Activated CD4-positive, alpha-beta T cell treated with anti-CD3 and anti-CD28 coated beads, Interleukin-2, amount 50 U/mL, for 48 hours (primary cell): ENCODE measurements at regions not wholly inside any gene's neighbourhood (a gene's known extent, or its start where the extent isn't known, plus 50 kb on each side); places are given as distances from the start of the nearest gene placed in this dataset.

Experiments
- DNase-seq, 2 experiments: peaks; one replicate each; pipeline ENCODE4 v3.0.0-alpha.2; 2020

DNA sequence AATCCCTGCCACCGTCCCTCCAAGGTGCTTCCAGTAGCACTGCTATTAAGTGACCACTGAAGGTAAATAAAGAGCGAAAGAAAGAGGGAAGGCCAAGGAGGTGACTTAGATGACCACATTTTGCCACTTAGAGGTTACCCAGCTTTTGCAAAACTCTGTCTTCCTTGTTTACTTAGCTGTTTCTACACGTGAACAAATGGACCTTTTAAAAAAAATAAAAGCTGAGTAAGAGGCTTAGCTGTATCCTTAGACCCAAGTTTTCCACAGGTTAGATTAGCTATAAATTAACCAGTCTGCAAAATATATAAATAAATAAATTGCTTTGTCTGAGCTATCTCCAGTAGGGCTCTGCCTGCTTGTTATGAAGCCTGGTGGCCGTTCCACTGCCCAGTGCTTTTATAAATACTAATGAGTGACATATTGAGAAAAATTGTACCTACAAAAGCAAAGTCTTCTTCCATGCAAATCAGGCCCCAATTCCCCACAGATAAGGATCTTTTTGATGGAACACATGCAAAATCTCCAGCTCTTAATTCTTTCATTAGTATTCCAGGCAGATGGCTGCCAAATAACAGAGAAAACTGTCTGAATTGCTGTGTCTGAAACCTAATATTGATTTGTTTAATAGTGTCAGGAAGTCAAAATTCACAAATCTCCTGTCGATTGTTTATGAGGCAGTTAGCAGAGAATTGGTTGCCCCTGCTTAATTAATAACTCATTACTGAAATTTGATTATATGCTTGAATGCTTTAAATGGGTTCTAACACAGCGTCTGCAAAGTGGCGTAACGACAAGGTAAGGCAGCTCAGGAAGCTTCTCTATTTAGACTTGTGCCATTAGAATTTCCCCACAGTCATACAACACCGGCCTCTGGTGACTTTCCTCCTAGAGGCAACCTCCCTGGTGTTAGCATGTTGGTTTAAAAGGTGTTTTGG, 176.7 kb downstream of the EMX2 start:
- DNase-seq = no peak

DNA sequence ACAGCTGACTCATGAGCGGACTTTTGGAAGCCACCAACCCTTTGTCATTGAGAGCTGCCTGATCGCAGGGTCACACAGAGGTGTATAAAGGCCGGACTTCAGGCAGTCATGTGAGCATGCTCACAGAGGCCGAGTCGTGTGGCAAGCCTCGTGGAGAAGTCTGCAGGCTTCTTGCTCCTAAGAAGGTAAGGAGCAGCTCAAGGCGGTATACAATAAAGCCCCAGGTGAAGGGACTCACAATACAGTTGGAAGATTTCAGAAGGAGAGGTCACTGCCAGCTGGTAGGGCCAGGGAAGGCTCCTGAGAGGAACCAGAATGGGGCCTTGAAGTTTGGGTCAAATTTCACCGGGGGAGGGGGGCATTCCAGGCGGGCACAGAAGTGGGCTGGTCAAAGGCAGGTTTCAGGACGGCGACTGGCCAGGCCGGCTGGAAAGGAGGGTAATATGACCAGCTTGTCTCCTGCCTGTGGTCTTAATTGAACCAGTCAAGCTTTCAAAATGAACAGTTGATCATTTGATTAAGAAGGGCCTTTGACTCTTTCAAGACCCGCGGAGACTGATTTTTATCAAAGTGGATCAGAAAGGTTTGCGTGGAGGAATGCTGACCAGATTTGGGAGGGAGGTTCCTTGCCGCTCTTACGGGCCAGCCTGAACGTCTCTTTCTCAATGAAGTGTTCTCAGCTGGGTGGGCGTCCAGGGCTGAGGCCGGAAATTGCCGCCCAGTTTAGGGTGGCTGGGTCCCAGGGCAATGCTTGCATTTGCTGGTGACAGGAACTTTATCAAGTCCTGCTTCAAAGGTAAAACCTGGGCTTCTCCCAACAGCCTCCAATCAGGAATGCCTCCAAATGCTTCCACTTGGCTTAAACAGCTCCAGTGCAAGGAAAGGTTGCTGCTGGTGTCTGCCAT, 178.6 kb downstream of the EMX2 start:
- no peak for DNase-seq

DNA sequence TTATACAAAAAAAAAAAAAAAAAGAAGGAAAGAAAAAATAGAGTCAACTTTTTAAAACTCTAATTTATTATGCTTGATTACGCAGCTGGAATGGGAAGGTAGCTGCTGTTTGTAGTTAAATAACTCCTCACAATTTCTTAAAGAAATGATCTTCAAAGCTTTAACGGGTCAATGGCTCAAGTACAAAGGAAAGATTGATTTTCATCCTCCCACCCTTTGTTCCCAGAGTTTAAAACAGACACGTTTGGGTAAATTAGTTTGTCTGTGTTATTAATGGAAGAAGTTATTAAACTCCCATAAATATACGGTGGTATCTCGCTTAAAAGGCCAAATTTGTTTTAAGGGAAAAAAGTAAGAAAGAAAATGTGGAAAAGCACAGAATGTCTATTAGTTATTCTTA, 179.3 kb downstream of the EMX2 start:
- DNase-seq = no peak

DNA sequence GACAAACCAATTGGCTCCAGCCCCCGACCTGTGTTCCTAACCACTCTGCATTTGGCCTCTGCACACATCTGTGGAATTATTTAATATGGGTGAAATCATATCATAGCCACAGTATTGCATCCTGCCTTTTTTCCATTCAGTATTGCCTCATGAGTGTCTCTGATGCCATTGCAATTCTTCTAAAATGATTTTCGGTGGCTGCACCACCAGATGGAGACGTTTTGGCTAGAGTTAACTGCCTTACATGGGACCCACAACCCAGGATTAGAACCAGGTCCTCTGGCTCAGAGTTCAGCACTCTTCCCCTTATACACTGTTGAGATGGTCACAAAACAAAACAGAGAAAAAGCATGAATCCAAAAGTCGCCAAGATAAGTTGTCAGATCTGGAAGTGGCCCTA, 180.8 kb downstream of the EMX2 start:
- no peak for DNase-seq

DNA sequence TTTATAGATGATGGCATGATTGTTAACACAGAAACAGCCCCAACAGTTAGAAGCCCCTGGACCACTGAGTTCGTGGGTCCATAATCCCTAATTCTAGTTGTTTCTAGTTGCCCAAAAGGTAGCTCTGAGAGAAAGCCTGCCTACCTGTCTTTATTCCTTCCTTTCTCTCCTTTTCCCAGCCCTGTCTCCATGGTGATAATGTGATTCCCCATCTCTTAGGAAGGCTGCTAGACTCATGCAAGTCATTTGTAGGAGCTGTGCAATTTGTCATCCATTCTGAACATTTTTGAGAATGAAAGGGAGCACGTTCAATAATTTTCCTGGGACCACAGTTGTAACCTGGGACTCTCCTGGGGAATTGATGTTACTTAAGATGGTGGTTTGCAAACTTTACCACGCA, 183.4 kb downstream of the EMX2 start:
- DNase-seq = no peak

DNA sequence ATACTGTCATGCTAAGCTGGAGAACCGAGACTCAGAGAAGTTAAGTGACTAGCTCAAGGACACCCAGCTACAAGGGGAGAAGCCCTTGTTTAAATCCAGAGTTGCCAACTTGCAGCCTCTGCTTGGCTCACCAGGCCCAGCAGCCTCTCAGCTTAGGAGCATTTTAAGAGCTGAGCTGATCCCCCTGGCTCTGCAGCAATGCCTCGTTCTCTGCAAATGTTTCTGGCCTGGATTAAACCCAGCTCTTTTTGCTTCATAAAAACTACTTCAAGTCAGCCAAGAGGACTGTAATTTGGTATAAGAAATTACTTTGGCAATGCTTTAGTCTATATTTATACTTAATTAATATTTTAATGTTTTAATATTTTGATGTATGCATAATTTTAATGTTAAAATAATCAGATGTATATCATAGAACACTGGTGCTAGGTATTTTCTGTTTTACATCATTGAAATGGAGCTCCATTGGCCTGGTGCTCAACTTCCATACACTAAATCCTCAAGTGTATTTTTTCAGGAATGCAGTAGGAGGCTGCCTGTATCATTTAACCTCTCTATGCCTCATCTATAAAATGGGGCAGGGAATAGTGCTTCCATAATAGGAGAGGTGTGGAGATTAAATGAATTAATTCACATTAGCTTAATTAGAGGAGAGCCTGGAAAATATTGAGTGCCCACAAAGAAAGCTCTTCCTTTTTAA, 184.2 kb downstream of the EMX2 start:
- DNase-seq = no peak

DNA sequence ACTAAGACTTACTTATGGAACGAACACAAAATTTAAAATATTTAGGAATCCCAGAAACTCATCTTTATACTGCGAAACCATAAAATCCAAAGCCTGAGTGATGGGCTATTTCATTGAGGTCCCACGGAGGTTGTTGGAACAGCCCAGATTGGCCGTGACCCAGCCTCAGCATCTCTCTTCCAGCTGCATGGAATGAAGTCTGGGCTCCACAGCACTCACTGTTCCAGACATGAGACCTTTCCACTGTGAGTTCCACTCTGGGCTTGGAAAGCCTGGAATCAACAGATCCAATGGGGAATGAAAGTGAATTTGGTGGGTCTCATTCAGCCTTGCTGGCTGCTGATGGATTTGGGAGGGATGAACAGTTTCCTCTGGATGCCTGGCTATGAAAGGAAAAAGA, 184.9 kb downstream of the EMX2 start:
- DNase-seq = no peak

DNA sequence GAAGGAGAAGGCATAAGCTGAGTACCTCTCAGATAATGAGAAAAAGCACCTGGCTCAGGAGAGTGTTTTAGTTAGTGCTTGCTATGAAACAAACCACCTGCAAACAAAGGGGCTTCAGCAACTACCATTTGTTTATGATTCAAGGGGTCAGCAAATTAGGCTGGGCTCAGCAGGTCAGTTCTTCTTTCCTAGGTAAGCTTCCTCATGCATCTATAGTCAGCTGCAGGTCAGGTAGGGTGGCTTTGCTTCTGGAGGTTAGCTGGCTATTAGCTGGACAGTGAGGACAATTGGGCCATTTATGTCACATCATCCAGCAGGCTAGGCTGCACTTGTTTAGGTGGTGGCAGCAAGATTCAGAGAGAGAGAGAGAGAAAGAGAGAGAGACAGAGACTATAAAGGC, 185.5 kb downstream of the EMX2 start:
- no peak for DNase-seq

DNA sequence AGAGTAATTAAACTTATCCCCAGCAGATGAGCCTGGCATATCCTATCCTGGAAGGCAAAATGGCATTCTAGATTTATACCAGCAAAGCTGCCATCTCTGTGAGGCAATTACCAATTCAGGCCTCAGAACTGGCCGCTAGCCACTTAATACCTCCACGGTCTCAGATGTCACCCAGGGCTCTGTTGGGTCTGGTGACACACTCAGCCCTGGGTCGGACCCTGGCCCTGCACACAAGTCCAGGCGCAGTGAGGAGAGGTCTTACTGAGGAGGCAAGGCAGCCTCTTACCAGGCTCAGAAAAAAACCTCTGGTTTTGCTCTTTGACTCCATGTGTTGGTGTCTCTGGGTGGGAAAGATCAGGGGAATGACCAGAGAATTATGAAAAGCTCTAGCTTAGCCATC, 186.6 kb downstream of the EMX2 start:
- no peak for DNase-seq

DNA sequence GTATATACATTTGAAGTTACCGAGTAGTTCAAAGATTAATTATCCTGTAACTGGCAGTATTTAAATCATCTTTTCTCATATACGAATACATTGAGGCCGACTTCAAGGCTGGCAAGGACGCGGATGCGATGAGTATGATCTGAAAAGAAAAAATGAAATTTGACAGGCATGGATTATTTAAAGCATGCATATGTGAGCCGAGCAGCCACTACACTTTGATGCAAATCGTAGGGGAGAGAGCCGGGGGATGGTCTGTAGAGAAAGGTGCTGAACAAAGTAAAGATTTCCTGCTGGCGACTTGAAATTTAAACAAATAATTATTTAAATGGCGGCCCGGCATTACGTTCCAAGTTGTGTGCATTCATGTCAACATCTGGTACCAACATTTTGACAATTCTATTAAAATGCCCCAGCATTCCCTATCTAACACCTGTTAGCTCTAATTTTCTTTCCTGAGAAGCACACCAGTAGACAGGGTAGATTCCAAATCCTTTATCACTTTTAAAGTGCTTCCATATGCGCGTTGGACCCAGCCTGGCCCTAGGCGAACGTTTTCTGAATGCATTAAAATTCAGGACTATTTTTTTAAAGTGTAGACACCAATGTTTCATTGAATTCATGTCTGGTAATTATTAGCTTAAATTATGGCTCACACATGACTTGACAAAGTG, 188.7 kb downstream of the EMX2 start:
- DNase-seq = no peak

DNA sequence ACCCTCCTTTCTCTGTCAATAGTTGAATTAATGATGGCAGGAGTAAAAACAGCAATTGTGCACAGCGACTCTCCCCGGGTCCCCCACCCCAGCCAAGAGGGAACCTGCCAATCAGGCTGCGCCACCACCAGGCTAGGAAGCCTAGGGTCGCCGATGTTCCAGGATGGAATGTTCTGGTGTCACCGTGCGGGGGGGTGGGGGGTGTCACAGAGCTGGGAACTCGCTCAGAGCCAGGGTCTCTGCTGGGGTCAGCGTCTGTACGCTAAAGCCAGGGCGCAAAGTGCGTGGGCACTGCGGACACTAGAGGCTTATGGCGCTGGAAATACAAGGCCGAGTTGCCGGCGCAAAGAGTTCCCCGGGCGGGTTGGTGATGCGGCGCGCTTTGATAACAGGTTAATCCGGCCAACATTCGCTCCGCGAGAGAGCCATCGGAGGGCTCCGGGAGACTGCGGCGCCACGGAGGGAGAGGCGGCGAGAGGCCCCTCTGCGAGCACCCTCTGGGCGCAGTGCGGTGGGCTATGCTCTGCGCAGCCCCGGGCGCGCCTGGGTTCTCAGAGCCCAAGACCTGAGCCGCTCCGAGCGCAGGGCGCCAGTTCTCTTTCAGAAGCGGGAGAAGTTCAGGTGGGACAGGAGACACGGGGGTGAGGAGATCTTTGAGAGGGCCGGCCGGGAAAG, 192.3 kb downstream of the EMX2 start:
- DNase-seq = no peak

DNA sequence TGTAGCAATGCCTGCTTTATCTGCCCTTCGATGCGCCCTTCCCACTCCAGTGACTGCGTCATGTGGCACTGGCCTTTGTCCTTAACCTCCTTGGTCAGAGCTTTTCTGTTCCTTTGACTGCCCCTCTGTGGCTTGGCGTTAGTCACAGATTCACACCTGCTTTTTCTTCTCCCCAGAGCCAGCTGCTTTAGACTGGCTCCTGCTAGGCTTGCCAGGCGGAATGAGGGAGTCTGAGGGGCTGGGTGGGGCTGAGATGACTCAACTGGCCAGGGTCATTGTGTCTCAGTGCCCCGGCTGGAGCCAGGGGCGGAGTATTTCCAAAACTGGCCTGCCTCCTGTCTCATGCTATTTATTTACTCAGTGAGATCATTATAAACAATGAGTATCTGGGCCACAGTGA, 194.1 kb downstream of the EMX2 start:
- no peak for DNase-seq

DNA sequence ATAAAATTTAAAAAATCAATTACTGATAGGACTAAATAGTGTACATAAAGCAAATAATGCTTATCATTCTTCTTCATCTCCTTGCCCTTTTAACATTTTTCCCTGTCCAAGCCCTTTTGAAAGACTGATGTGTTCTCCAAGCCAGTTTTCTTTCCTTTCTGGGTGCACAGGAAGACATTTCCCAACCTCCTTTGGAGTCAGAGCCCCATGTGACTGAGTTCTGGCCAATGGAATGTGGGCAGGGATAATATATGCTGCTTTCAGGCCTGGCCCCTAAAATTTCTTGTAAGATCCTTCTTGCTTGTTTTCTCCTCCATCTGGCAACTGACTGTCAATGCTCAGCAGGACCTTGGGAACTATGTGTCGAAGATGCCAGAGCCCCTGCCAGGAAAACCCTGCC, 197.5 kb downstream of the EMX2 start:
- no peak for DNase-seq

DNA sequence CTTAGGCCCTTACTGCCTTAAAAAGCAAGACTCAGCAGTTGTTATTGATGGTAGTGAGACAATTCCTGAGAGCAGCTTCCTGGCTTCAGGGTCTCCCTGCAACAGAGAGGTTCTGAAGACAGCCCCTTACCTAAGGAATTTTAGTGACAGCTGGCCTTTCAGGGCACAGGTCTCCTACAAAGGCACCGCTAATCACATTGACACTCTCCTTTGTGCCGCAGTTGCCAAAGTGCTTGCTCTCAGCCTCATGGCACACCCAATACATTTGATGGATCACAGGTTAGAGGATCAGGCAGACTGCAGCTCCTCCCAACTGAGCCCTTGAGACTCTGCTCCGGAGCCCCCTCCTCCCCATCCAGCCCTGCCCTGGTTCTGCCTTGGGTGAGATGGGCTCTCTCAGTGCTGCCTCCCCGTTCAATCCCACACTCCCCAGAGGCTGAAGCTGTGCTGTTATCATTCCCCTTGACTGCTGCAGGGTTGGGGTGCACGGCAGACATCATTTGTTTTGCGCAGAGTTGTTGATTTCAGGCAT, 198.2 kb downstream of the EMX2 start:
- no peak for DNase-seq

DNA sequence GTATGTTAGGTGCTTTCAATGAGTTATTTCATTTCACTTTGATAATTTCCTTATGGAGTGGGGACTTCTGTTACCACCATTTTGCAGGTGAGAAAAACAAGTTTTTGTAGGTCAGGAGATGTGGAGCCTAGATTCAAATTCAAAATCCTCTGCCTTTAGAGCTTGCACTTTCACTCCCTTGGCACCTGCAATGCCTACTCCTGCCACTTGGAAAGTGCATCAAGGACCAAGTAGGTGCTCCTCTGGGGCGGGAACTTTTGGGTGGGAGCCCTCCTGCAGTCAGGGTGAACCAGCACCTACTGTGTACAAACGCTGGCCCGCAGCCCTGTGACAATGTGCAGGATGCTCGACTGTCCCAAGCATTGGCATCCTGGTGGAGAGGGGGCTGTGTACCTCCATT, 199.0 kb downstream of the EMX2 start:
- DNase-seq = no peak

DNA sequence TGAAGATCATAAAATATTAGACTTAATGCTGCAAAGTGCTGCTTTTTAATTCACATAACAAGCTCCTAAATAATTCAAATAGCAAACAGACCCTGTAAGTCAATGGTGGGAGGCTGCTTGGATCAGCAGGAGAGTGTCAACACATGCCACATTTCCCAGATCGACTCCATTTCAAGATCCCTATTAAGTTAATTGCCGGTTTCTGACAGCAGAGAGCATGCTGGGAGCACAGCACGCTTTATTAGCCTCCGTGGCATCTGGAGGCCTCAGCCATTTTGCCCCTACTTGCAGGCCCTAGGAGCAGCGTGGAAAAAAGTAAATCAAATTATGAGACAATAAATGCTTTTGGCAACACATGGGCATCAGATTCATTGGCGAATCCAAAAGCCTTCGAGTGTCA, 201.0 kb downstream of the EMX2 start:
- DNase-seq = no peak

DNA sequence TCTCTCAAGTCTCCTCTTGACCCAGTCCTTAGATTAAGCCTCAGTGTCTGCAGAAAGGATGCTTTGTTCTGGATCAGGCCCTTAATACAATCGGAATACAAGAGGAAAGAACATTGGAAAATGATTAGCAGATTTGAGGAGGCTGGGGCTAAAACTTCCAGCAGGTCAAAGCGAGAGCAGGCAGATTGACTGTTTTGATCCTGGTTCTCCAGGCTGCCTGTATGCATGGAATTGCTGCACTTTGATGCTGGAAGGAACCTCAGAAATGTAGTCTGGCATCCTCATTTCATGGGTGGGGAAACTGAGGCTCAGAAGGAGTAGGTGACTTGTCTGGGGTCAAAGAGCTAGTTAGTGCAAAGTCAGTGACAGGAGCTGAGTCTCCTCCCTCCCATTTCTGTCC, 202.8 kb downstream of the EMX2 start:
- DNase-seq = no peak

DNA sequence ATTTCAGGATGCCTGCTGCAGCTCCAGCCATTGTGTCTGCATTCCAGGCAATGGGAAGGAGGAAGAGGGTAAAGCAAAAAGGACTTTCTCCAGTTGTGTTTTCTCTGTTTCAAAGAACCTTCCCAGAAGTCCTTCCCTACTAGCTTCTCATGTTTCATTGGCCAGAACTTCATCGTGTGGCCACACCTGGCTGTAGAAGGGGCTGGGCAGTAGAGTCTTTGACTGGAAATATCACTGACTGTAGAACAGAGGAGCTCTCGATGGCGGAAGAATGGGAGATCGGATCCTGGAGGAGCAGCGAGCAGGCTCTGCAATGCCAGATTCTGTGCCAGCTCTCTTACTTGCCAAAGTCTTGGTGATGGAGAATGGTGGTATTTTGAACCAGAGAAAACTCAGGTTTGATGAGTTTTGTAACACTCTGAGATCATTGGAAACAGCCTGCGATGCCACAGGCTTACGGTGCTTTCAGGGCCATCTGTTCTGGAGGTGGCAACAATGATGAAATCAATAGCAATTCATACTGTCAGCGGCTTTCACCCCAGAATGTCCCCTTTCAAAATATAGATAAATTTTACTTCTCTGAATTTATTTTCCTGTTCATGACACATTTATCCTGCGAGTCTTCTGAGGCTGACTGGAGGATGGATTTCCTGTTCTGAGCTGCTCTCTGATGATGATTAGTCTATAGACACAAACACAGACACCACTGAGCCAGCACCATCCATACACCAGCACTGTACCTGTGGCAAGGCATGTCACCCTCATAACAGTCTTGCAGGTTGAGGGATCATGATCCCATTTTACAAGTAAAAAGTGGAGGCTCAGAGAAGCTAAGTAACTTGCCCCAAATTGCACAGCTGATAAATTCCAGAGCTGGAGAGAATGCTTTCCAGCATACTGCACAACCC, 204.2 kb downstream of the EMX2 start:
- DNase-seq = no peak

DNA sequence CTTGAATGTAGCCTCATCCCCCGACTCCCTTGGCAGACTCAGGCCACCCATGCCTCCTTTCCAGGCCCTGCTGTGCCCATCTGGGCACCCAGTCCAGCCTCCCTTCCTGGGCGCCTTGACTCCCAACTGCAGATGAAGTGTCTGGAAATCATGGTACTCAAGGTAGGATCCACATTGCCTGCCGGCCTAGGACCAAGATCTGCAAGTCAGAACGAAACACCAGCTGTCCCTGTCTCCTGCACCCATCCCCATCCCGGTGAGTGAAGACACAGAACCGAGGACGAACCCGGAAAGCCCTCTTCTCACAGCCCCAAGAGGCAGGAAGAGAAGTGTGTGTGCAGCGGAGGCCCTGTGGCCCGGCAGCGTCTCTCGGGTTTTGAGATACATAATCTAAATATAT, 205.1 kb downstream of the EMX2 start:
- no peak for DNase-seq

DNA sequence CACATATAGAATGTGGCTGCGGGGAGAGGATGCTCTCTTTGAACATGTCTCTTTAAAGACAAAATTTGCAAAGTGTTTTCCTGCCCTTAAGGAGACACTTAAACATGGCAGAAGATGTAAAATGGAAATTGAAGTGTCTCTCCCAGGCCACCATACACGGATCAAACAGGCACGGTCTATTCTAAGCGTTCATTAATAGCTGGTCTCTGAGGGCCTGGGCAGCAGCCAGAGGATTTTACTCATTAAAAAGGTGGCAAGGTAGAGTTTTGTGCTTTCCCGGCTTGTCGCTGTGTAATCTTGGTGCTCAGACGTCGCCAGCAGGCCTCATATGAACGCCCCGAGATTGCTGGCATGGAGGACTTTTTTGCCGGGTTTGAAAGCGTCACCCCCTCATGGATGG, 205.5 kb downstream of the EMX2 start:
- no peak for DNase-seq

DNA sequence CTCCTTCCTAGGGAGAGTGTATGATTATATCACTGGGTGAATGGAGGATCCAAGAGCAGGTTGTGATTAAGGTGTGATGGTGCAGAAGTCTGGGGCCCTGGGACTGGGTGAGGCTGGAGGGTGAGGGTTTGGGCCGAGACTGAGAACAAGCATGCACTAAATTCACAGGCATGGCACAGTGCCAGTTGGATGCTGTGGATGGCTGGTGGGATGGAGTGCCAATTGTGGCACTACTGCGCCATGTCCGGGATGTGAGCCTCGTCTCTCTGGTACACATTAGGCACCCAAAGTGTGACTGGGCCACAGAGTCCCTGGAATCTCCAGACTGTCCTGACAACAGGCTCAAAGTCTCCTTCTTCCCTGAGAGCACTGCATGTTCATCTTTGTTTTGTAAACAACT, 208.1 kb downstream of the EMX2 start:
- no peak for DNase-seq
